DND-41 (cell line): ENCODE measurements at regions not wholly inside any gene's neighbourhood (a gene's known extent, or its start where the extent isn't known, plus 50 kb on each side); places are given as distances from the start of the nearest gene placed in this dataset.
"Not testable (repeated sequence)": the region's sequence is repeated elsewhere in the genome, so short reads cannot be mapped to it uniquely, and the experiment has no call there.

Source experiments
- ATAC-seq: fragments of 200-7000 bp; cut with Tn5 transposase; 3 replicates; pipeline ENCODE4 v1.9.1; 2021; ENCODE audit warnings: low read depth; ENCODE audit not compliant: insufficient read depth
- DNase-seq: peaks from one replicate; pipeline ENCODE4 v3.0.0-alpha.2; 2020
- H2AFZ ChIP-seq: 2 replicates; pipeline ENCODE4 v1.6.0; 2012; ENCODE audit warnings: low read depth, low read length
- H3K27ac ChIP-seq: 2 replicates; pipeline ENCODE4 v1.5.1; 2012; ENCODE audit warnings: low read length, inconsistent platforms
- H3K27me3 ChIP-seq: fragments of 200-600 bp; sonication (generic); 2 replicates; pipeline ENCODE4 v1.6.0; 2012; ENCODE audit warnings: low read length, mild to moderate bottlenecking, inconsistent platforms; ENCODE audit not compliant: insufficient read depth, poor library complexity
- H3K36me3 ChIP-seq: 2 replicates; pipeline ENCODE4 v1.5.1; 2012; ENCODE audit warnings: low read length, inconsistent platforms; ENCODE audit not compliant: insufficient read depth
- H3K4me1 ChIP-seq: 2 replicates; pipeline ENCODE4 v1.5.1; 2012; ENCODE audit warnings: mild to moderate bottlenecking, low read length; ENCODE audit not compliant: insufficient read depth
- H3K4me2 ChIP-seq: 2 replicates; pipeline ENCODE4 v1.6.0; 2012; ENCODE audit warnings: mild to moderate bottlenecking, moderate library complexity, low read length, inconsistent platforms; ENCODE audit not compliant: insufficient read depth
- H3K4me3 ChIP-seq, 2 experiments: fragments of 200-600 bp in 1 of 2; shearing (Covaris generic) in 1 of 2; 2 replicates each; pipeline ENCODE4 v1.5.1; 2012 to 2016; ENCODE audit warnings: inconsistent platforms in 2 of 2, low read length in 2 of 2, mild to moderate bottlenecking in 2 of 2, low read depth in 1 of 2, moderate library complexity in 1 of 2
- H3K79me2 ChIP-seq: 2 replicates; pipeline ENCODE4 v1.6.0; 2012; ENCODE audit warnings: low read length, inconsistent platforms; ENCODE audit not compliant: insufficient read depth
- H3K9ac ChIP-seq: 2 replicates; pipeline ENCODE4 v1.6.0; 2012; ENCODE audit warnings: low read depth, mild to moderate bottlenecking, inconsistent platforms, low read length, moderate library complexity
- H3K9me3 ChIP-seq: 2 replicates; pipeline ENCODE4 v1.5.1; 2012; ENCODE audit warnings: low read length, moderate library complexity, mild to moderate bottlenecking, inconsistent platforms; ENCODE audit not compliant: insufficient read depth, severe bottlenecking
- H4K20me1 ChIP-seq: 2 replicates; pipeline ENCODE4 v1.6.0; 2012; ENCODE audit warnings: low read length; ENCODE audit not compliant: insufficient read depth
- EZH2 ChIP-seq: IDR thresholded peaks from 3 replicates; pipeline ENCODE4 v1.6.1; 2012; ENCODE audit warnings: borderline replicate concordance, low read depth, mild to moderate bottlenecking, moderate library complexity, low read length, inconsistent platforms; ENCODE audit not compliant: severe bottlenecking
- TF ChIP-seq, protein P1 (sequence below): IDR thresholded peaks from 2 replicates; pipeline ENCODE4 v1.5.1; 2012; ENCODE audit warnings: borderline replicate concordance, low read length, moderate library complexity, mild to moderate bottlenecking; ENCODE audit not compliant: poor library complexity, severe bottlenecking; ENCODE audit errors: extremely low read depth

DNA sequence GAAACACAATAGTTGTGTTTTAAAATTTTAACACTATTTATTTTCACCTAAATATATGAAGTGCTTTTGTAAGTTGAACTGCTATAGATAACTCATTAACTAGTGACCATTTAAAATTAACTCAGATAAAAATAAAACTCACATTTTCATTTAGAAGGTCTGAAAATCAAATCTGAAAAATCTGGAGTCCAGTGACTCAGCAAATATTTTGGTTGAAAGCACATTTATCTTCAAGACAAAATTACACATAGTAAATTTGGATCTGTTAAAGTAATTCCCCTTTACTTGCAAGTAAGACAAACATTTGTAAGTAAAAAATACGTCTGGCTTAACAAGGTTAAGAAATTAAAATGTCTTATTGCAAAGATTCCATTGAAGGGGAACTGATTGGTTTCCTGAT lies 589.1 kb downstream of the TRIML1 start:
- no peak overlapping the region for H2AFZ ChIP-seq
- no peak overlapping the region for H3K4me2 ChIP-seq
- no peak overlapping the region for H3K9ac ChIP-seq
- H3K9me3 ChIP-seq = peaks cover 2% of the 10 kb centered on the region
- TF ChIP-seq EZH2 = no peak
- TF ChIP-seq, protein P1, sequence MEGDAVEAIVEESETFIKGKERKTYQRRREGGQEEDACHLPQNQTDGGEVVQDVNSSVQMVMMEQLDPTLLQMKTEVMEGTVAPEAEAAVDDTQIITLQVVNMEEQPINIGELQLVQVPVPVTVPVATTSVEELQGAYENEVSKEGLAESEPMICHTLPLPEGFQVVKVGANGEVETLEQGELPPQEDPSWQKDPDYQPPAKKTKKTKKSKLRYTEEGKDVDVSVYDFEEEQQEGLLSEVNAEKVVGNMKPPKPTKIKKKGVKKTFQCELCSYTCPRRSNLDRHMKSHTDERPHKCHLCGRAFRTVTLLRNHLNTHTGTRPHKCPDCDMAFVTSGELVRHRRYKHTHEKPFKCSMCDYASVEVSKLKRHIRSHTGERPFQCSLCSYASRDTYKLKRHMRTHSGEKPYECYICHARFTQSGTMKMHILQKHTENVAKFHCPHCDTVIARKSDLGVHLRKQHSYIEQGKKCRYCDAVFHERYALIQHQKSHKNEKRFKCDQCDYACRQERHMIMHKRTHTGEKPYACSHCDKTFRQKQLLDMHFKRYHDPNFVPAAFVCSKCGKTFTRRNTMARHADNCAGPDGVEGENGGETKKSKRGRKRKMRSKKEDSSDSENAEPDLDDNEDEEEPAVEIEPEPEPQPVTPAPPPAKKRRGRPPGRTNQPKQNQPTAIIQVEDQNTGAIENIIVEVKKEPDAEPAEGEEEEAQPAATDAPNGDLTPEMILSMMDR = no peak
- no peaks in the 10 kb centered on the region for H3K36me3 ChIP-seq
- no peaks in the 10 kb centered on the region for H3K4me1 ChIP-seq
- ATAC-seq = no peak
- DNase-seq = no peak
- no peak overlapping the region for H3K27ac ChIP-seq
- H3K79me2 ChIP-seq = no peaks in the 10 kb centered on the region
- no peaks in the 10 kb centered on the region for H3K27me3 ChIP-seq
- no peaks in the 10 kb centered on the region for H4K20me1 ChIP-seq
- no peak overlapping the region for H3K4me3 ChIP-seq

- Histone ChIP-seq H3K4me1 (no peaks in the 10 kb centered on the region), H3K27ac (no peak overlapping the region), H3K79me2 (no peaks in the 10 kb centered on the region), H4K20me1 (no peaks in the 10 kb centered on the region), H3K9me3 (peaks cover 5% of the 10 kb centered on the region), H3K36me3 (no peaks in the 10 kb centered on the region), H3K4me2 (no peak overlapping the region), H3K27me3 (no peaks in the 10 kb centered on the region), H3K4me3 (no peak overlapping the region), H2AFZ (no peak overlapping the region), H3K9ac (no peak overlapping the region)
- DNase-seq (no peak), ATAC-seq (no peak)
- no peak for TF ChIP-seq EZH2
- TF ChIP-seq, protein P1 = no peak
These were observed 592.9 kb downstream of the TRIML1 start for GRCh38 chr4:188732131-188732530.

- Histone ChIP-seq H3K9me3 (peaks cover 5% of the 10 kb centered on the region), H3K36me3 (no peaks in the 10 kb centered on the region), H4K20me1 (no peaks in the 10 kb centered on the region), H2AFZ (no peak overlapping the region), H3K79me2 (no peaks in the 10 kb centered on the region), H3K27me3 (no peaks in the 10 kb centered on the region), H3K9ac (no peak overlapping the region), H3K4me2 (no peak overlapping the region), H3K4me1 (no peaks in the 10 kb centered on the region), H3K4me3 (no peak overlapping the region), H3K27ac (no peak overlapping the region)
- ATAC-seq (no peak), DNase-seq (no peak)
- no peak for TF ChIP-seq EZH2
- TF ChIP-seq, protein P1 = no peak
These were observed 595.8 kb downstream of the TRIML1 start for GRCh38 chr4:188735082-188735481.

- Histone ChIP-seq H3K9me3 (peaks cover 5% of the 10 kb centered on the region), H3K36me3 (no peaks in the 10 kb centered on the region), H3K27me3 (no peaks in the 10 kb centered on the region), H3K4me3 (no peak overlapping the region), H2AFZ (no peak overlapping the region), H3K9ac (no peak overlapping the region), H3K27ac (no peak overlapping the region), H3K4me2 (no peak overlapping the region), H3K4me1 (no peaks in the 10 kb centered on the region), H4K20me1 (no peaks in the 10 kb centered on the region), H3K79me2 (no peaks in the 10 kb centered on the region)
- no peak for TF ChIP-seq EZH2
- TF ChIP-seq, protein P1 = no peak
- no peak for ATAC-seq
- no peak for DNase-seq
These were observed 598.2 kb downstream of the TRIML1 start for GRCh38 chr4:188737251-188738002.

- not testable (repeated sequence) for H3K4me3 ChIP-seq, H3K9ac ChIP-seq
These were observed 599.0 kb downstream of the TRIML1 start for GRCh38 chr4:188738290-188738689.

More at GRCh38 chr4:188738290-188738689, 599.0 kb downstream of the TRIML1 start:
- not testable (repeated sequence) for H3K79me2 ChIP-seq, H3K4me2 ChIP-seq, DNase-seq, H3K27ac ChIP-seq, H3K9me3 ChIP-seq, ATAC-seq, H3K4me1 ChIP-seq, H3K27me3 ChIP-seq, H4K20me1 ChIP-seq, H2AFZ ChIP-seq, H3K36me3 ChIP-seq
